HUES6 (cell line): ENCODE measurements at regions not wholly inside any gene's neighbourhood (a gene's known extent, or its start where the extent isn't known, plus 50 kb on each side); places are given as distances from the start of the nearest gene placed in this dataset.

Experiments used
- H3K27ac ChIP-seq: 2 replicates; pipeline ENCODE4 v1.7.0; 2013; ENCODE audit warnings: low read depth, mild to moderate bottlenecking, low read length, inconsistent platforms
- H3K27me3 ChIP-seq: 2 replicates; pipeline ENCODE4 v1.6.1; 2013; ENCODE audit warnings: low read length; ENCODE audit not compliant: control insufficient read depth, insufficient read depth
- H3K36me3 ChIP-seq: 2 replicates; pipeline ENCODE4 v1.6.1; 2013; ENCODE audit warnings: low read length; ENCODE audit not compliant: control insufficient read depth, insufficient read depth
- H3K4me1 ChIP-seq: 2 replicates; pipeline ENCODE4 v1.6.1; 2013; ENCODE audit warnings: low read length; ENCODE audit not compliant: control insufficient read depth, insufficient read depth
- H3K4me3 ChIP-seq: 2 replicates; pipeline ENCODE4 v1.5.1; 2013; ENCODE audit warnings: low read depth, low read length
- H3K9ac ChIP-seq: one replicate; pipeline ENCODE4 v1.6.1; 2013; ENCODE audit warnings: mild to moderate bottlenecking, low read length
- H3K9me3 ChIP-seq: 2 replicates; pipeline ENCODE4 v1.6.1; 2013; ENCODE audit warnings: low read depth, low read length; ENCODE audit not compliant: control insufficient read depth, insufficient read depth

DNA sequence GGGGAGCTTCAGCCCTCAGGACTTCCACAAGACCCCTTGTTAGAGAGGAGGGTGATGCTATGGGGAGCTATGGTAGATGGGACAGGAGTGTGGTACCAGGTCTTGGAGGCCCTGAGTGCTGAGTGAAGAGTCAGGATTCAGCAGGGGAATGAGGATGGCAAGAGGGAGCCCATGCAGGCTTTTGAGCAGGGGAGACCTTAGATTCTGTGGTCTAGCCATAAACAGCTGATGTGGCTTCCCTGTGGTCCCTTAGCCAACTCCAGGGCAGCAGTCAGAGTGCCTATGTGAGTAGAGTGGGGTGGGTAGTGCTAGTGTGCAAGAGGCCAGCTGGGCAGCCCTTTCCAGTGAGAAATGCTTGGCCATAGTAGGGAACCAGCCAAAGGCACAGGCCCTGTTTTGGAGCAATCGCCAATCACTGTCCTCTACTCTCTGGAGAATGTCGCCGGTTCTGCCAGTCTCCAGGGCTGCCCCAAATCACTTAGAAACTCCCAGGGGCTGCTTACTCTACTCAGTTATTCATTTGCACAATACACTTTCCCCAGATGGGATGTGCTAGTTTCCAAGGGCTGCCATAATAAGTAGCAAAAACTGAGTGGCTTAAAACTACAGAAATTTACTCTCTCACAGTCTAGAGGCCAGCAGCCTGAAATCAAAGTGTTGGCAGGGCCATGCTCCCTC, 310.5 kb downstream of the SMAD2 start:
- H3K4me1 ChIP-seq = no peaks in the 10 kb centered on the region
- no peak overlapping the region for H3K27ac ChIP-seq

GRCh38 chr18:47618758-47619157, 311.7 kb downstream of the SMAD2 start:
- H3K4me3 ChIP-seq = no peak overlapping the region
- no peaks in the 10 kb centered on the region for H3K27me3 ChIP-seq
- H3K36me3 ChIP-seq = no peaks in the 10 kb centered on the region
- no peak overlapping the region for H3K9ac ChIP-seq
- H3K9me3 ChIP-seq = 0 out of 2 replicates have a peak, but pooled peaks cover 3% of the 10 kb centered on the region
- H3K27ac ChIP-seq = no peak overlapping the region
- H3K4me1 ChIP-seq = no peaks in the 10 kb centered on the region

More for the DNA sequence above, 310.5 kb downstream of the SMAD2 start:
- H3K27me3 ChIP-seq = no peaks in the 10 kb centered on the region
- no peak overlapping the region for H3K9ac ChIP-seq
- H3K9me3 ChIP-seq = 0 out of 2 replicates have a peak, but pooled peaks cover 3% of the 10 kb centered on the region
- H3K4me3 ChIP-seq = no peak overlapping the region
- H3K36me3 ChIP-seq = no peaks in the 10 kb centered on the region

DNA sequence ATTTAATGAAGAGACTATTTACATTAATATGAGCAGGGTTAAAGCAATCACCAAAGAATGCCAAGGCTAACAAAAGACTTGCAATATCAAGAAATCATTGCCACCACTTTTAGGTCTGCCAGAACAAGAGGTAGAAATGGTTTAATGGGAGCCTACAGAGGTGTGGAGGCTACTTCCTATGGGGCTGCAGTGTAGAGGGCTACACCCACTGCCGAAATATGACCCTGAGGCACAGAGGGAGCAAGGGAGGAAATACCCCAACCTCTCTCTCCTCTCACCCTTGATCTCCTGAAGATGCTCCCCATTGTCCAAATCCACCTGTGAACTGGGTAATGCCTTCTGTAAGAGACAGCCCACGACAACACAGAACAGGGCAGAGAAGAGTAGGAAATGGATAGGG, 315.4 kb downstream of the SMAD2 start:
- Histone ChIP-seq H3K4me3 (no peak overlapping the region), H3K9me3 (peaks cover 3% of the 10 kb centered on the region; the same call in 1 of the 2 replicates), H3K27ac (no peak overlapping the region), H3K36me3 (no peaks in the 10 kb centered on the region), H3K4me1 (no peaks in the 10 kb centered on the region), H3K9ac (no peak overlapping the region), H3K27me3 (no peaks in the 10 kb centered on the region)

GRCh38 chr18:47613929-47614328, 316.5 kb downstream of the SMAD2 start:
- Histone ChIP-seq H3K9me3 (peaks cover 3% of the 10 kb centered on the region; the same call in 1 of the 2 replicates), H3K27ac (no peak overlapping the region), H3K36me3 (no peaks in the 10 kb centered on the region), H3K4me3 (no peak overlapping the region), H3K4me1 (no peaks in the 10 kb centered on the region), H3K9ac (no peak overlapping the region), H3K27me3 (no peaks in the 10 kb centered on the region)

GRCh38 chr18:47611649-47612048, 318.8 kb downstream of the SMAD2 start:
- Histone ChIP-seq H3K27me3 (no peaks in the 10 kb centered on the region), H3K36me3 (no peaks in the 10 kb centered on the region), H3K4me3 (no peak overlapping the region), H3K9ac (no peak overlapping the region), H3K27ac (no peak overlapping the region), H3K4me1 (no peaks in the 10 kb centered on the region), H3K9me3 (no peaks in the 10 kb centered on the region; the same call in 1 of the 2 replicates)

GRCh38 chr18:47606526-47606925, 323.9 kb downstream of the SMAD2 start:
- H3K9me3 ChIP-seq = no peaks in the 10 kb centered on the region; the same call in 1 of the 2 replicates
- H3K27ac ChIP-seq = peak overlapping the region; percentile 46; the same call in 1 of the 2 replicates
- H3K27me3 ChIP-seq = no peaks in the 10 kb centered on the region
- peaks cover 8% of the 10 kb centered on the region; the same call in 1 of the 2 replicates for H3K4me1 ChIP-seq
- no peaks in the 10 kb centered on the region for H3K36me3 ChIP-seq
- H3K9ac ChIP-seq = no peak overlapping the region
- H3K4me3 ChIP-seq = no peak overlapping the region

DNA sequence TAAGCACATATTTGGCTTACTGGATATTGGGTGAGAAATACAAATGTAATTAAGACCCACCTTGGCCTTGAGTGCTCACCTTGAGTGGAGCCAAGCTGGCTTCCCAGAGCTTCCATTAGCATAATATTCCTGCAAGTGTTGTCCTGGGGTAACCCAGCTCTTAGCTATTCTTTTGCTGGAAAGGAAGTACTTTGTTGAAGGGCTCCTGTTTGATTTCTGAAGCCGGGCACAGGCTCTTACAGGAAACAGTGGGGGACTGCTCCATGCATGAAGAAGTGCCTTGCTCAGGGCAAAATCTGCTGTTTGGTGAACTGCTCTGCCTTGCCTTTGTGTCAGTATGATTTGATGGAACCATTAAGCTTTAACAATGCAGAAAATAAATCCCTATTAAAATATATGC, 325.4 kb downstream of the SMAD2 start:
- Histone ChIP-seq H3K36me3 (no peaks in the 10 kb centered on the region), H3K27me3 (no peaks in the 10 kb centered on the region), H3K9ac (no peak overlapping the region), H3K9me3 (no peaks in the 10 kb centered on the region), H3K4me1 (peaks cover 8% of the 10 kb centered on the region; the same call in 1 of the 2 replicates), H3K4me3 (no peak overlapping the region), H3K27ac (no peak overlapping the region; the same call in 1 of the 2 replicates)

DNA sequence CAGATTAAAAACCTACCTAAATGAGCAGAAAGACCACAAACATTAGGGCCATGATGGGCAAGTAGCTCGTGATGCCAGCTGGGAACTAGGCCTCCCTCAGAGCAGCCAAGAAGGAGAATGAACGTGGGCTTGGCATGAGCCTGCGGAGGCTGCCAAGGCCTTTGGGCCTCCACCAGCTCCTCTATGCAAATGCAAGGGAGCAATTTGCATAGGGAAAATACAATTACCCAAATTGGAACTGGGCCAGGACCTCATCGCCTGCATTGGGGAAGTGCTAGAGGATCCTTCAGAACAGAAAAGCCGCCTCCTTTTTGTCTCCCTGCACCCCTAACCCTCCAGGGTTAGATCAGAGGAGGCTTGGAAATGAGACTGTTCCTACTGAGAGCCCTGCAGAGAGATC, 326.4 kb downstream of the SMAD2 start:
- Histone ChIP-seq H3K9ac (no peak overlapping the region), H3K9me3 (no peaks in the 10 kb centered on the region), H3K27me3 (no peaks in the 10 kb centered on the region), H3K4me3 (no peak overlapping the region), H3K36me3 (no peaks in the 10 kb centered on the region), H3K4me1 (peaks cover 8% of the 10 kb centered on the region; the same call in 1 of the 2 replicates), H3K27ac (no peak overlapping the region)

DNA sequence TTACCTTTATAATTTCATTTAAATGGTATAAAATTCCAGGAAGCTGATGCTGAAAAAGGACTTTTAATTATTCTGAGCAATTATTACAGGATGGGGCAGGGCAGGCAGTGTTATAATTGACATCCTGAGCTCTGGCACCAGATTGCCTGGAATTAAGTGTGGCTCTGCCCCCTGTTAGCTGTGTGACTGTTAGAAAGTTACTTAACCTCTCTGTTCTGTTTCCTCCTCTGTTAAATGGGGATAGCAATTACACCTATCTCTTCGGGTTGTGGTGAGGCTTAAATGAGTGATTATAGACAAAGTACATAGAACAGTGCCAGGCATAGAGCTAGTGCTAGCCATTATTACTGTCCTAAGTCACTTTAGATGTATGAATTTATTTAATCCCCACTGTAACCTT, 327.3 kb downstream of the SMAD2 start:
- Histone ChIP-seq H3K4me1 (peaks cover 8% of the 10 kb centered on the region; the same call in 1 of the 2 replicates), H3K9ac (no peak overlapping the region), H3K27ac (no peak overlapping the region), H3K9me3 (no peaks in the 10 kb centered on the region), H3K36me3 (no peaks in the 10 kb centered on the region), H3K4me3 (no peak overlapping the region), H3K27me3 (no peaks in the 10 kb centered on the region)

GRCh38 chr18:47602273-47602897, 328.1 kb downstream of the SMAD2 start:
- no peak overlapping the region for H3K9ac ChIP-seq
- H3K27me3 ChIP-seq = no peaks in the 10 kb centered on the region
- no peak overlapping the region for H3K4me3 ChIP-seq
- H3K4me1 ChIP-seq = peaks cover 8% of the 10 kb centered on the region; the same call in 1 of the 2 replicates
- H3K9me3 ChIP-seq = no peaks in the 10 kb centered on the region
- no peaks in the 10 kb centered on the region for H3K36me3 ChIP-seq
- no peak overlapping the region for H3K27ac ChIP-seq

GRCh38 chr18:47601581-47602272, 328.7 kb downstream of the SMAD2 start:
- H3K27me3 ChIP-seq = no peaks in the 10 kb centered on the region
- no peak overlapping the region for H3K9ac ChIP-seq
- no peak overlapping the region for H3K27ac ChIP-seq
- H3K4me1 ChIP-seq = peaks cover 8% of the 10 kb centered on the region; the same call in 1 of the 2 replicates
- no peaks in the 10 kb centered on the region for H3K9me3 ChIP-seq
- no peaks in the 10 kb centered on the region for H3K36me3 ChIP-seq
- H3K4me3 ChIP-seq = no peak overlapping the region
